ENCODE measurements at regions not wholly inside any gene's neighbourhood (a gene's known extent, or its start where the extent isn't known, plus 50 kb on each side); places are given as distances from the start of the nearest gene placed in this dataset.

GRCh38 chr19:32203161-32203560, 142.2 kb upstream of the ZNF507 start:
- Histone ChIP-seq H3K79me2 (ENCODE audit: insufficient read depth) (no peaks in the 10 kb centered on the region), H3K36me3 (replicated peaks in 1 of 2; ENCODE audit: control insufficient read depth in 1 of 2, insufficient read depth in 2 of 2, low read length in 1 of 2) (no peaks in the 10 kb centered on the region), H2AFZ (ENCODE audit: low read depth) (no peak overlapping the region), H3K4me3 (ENCODE audit: low read depth in 2 of 2, low read length in 1 of 2) (no peak overlapping the region), H3K9me3 (no peaks in the 10 kb centered on the region), H3K27ac (ENCODE audit: low read depth in 2 of 2, low read length in 1 of 2) (no peak overlapping the region), H3K9me2 (no peaks in the 10 kb centered on the region), H4K20me1 (ENCODE audit: insufficient read depth) (no peaks in the 10 kb centered on the region), H3K4me2 (no peak overlapping the region), H3K4me1 (ENCODE audit: control insufficient read depth in 1 of 2, insufficient read depth in 2 of 2, low read depth in 1 of 2, low read length in 1 of 2) (peaks cover 0 to 7% of the 10 kb centered on the region in 2 experiments; a peak in 1 of 4 replicates), H3K9ac (no peak overlapping the region), H3F3A (replicated peaks; ENCODE audit: insufficient read depth) (no peaks in the 10 kb centered on the region), H3K27me3 (ENCODE audit: insufficient read depth) (no peaks in the 10 kb centered on the region)
- WGBS (ENCODE audit: low lambda C conversion rate): 33% methylated on average over 5 of the region's 6 CpGs
- POLR2A ChIA-PET: no interaction called here
- CTCF ChIA-PET: interaction anchor here (0.6 kb wide), 1 partner anchor 27 kb away, joined by 3 read pairs; no protein-coding TSS in a partner anchor
- no peak for DNase-seq
- TF ChIP-seq FOXM1 (IDR thresholded peaks at IDR 0.05; ENCODE audit: low read depth) (no peak), IRF3 (IDR thresholded peaks at IDR 0.05; ENCODE audit: low read depth, low read length) (no peak), PBX3 (IDR thresholded peaks at IDR 0.05) (no peak), CTCF (IDR thresholded peaks at IDR 0.05) (no peak), EP300 (IDR thresholded peaks at IDR 0.05; ENCODE audit: borderline replicate concordance in 1 of 2, low read depth in 1 of 2, low read length in 1 of 2) (no peak), POLR2AphosphoS5 (IDR thresholded peaks at IDR 0.05; ENCODE audit: low read depth, low read length) (no peak), NFIC (IDR thresholded peaks at IDR 0.05; ENCODE audit: borderline replicate concordance) (no peak), RAD21 (IDR thresholded peaks at IDR 0.05; ENCODE audit: low read length) (no peak), TCF12 (IDR thresholded peaks at IDR 0.05) (no peak), MEF2A (IDR thresholded peaks at IDR 0.05; ENCODE audit: borderline replicate concordance, low read depth) (no peak), NRF1 (IDR thresholded peaks at IDR 0.05; ENCODE audit: low read depth, low read length) (no peak), TAF1 (IDR thresholded peaks at IDR 0.05; ENCODE audit: borderline replicate concordance, low read depth, low read length) (no peak), SIN3A (IDR thresholded peaks at IDR 0.05; ENCODE audit: borderline replicate concordance, low read depth, low read length) (no peak), FOXJ3 (CRISPR knock-in tag; IDR thresholded peaks at IDR 0.05) (no peak)
- TF ChIP-seq, protein P1, sequence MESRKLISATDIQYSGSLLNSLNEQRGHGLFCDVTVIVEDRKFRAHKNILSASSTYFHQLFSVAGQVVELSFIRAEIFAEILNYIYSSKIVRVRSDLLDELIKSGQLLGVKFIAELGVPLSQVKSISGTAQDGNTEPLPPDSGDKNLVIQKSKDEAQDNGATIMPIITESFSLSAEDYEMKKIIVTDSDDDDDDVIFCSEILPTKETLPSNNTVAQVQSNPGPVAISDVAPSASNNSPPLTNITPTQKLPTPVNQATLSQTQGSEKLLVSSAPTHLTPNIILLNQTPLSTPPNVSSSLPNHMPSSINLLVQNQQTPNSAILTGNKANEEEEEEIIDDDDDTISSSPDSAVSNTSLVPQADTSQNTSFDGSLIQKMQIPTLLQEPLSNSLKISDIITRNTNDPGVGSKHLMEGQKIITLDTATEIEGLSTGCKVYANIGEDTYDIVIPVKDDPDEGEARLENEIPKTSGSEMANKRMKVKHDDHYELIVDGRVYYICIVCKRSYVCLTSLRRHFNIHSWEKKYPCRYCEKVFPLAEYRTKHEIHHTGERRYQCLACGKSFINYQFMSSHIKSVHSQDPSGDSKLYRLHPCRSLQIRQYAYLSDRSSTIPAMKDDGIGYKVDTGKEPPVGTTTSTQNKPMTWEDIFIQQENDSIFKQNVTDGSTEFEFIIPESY (IDR thresholded peaks at IDR 0.05; ENCODE audit: borderline replicate concordance, low read depth): no peak
- TF ChIP-seq, protein P2, sequence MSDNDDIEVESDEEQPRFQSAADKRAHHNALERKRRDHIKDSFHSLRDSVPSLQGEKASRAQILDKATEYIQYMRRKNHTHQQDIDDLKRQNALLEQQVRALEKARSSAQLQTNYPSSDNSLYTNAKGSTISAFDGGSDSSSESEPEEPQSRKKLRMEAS (IDR thresholded peaks at IDR 0.05; ENCODE audit: low read depth): no peak

Measured in SK-N-SH (cell line).